ENCODE measurements at regions not wholly inside any gene's neighbourhood (a gene's known extent, or its start where the extent isn't known, plus 50 kb on each side); places are given as distances from the start of the nearest gene placed in this dataset.

DNA sequence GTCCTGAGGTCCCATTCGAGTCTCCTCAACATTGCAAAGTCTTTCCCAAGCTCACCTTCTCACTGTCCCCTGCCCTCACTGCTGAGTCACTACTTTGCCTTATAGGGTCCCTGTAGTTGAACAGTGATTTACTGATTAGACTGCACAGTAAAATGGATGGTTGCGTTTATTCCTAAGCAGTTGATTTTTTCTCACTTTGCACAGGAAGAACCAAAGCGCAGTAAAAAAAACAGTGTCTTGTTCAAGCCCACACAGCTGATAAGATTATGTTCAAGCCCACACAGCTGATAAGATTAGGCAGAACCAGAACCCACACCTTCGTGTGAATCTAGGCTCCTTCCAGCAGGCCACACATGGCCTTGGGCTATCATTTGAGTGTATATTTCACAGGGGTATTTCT is 215.3 kb upstream of the COPS8 start (continued):
- TF ChIP-seq, protein P1, sequence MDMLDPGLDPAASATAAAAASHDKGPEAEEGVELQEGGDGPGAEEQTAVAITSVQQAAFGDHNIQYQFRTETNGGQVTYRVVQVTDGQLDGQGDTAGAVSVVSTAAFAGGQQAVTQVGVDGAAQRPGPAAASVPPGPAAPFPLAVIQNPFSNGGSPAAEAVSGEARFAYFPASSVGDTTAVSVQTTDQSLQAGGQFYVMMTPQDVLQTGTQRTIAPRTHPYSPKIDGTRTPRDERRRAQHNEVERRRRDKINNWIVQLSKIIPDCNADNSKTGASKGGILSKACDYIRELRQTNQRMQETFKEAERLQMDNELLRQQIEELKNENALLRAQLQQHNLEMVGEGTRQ (IDR thresholded peaks at IDR 0.05; ENCODE audit: low read length) = no peak
- TF ChIP-seq NRF1 (IDR thresholded peaks at IDR 0.05; ENCODE audit: low read depth, low read length) = no peak
- TF ChIP-seq CBX8 (IDR thresholded peaks at IDR 0.05; ENCODE audit: borderline replicate concordance, low read depth, low read length) = no peak
- TF ChIP-seq CHD1 (IDR thresholded peaks at IDR 0.05; ENCODE audit: low read depth, low read length) = no peak
- TF ChIP-seq, protein P2, sequence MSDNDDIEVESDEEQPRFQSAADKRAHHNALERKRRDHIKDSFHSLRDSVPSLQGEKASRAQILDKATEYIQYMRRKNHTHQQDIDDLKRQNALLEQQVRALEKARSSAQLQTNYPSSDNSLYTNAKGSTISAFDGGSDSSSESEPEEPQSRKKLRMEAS (IDR thresholded peaks at IDR 0.05) = no peak
- TF ChIP-seq HDAC6 (IDR thresholded peaks at IDR 0.05; ENCODE audit: low read depth, low read length) = no peak

All from H1 (cell line).